Adrenal gland (tissue), 5 donors: ENCODE measurements at regions not wholly inside any gene's neighbourhood (a gene's known extent, or its start where the extent isn't known, plus 50 kb on each side); places are given as distances from the start of the nearest gene placed in this dataset.

Experiments used
- CTCF ChIP-seq, 6 experiments: fragments of 450-650 bp in 4 of 6; fragments of 200-600 bp in 2 of 6; sonication (generic) in 1 of 6; IDR thresholded peaks; 1 replicate in 5 of 6; 2 replicates in 1 of 6; pipeline versions ENCODE4 v1.5.1 to v1.8.0; 2016 to 2021; ENCODE audit warnings: antibody characterized with exemption in 6 of 6, mild to moderate bottlenecking in 2 of 6, moderate library complexity in 1 of 6
- POLR2A ChIP-seq, 2 donors: fragments of 450-650 bp; IDR thresholded peaks; one replicate each; pipeline ENCODE4 v1.6.1; 2017; ENCODE audit warnings: antibody characterized with exemption in 2 of 2, mild to moderate bottlenecking in 2 of 2, moderate library complexity in 1 of 2
- donor health status: DM: no; HTN: no; CAD: no.

- TF ChIP-seq CTCF (IDR thresholded peaks at IDR 0.05) (no peak), POLR2A (IDR thresholded peaks at IDR 0.05) (no peak)
These were observed 424.9 kb upstream of the UBE2E3 start for GRCh38 chr2:180555391-180555965.
